Mucosa of descending colon (tissue), 3 donors: ENCODE measurements at regions not wholly inside any gene's neighbourhood (a gene's known extent, or its start where the extent isn't known, plus 50 kb on each side); places are given as distances from the start of the nearest gene placed in this dataset.
"Not testable (repeated sequence)": the region's sequence is repeated elsewhere in the genome, so short reads cannot be mapped to it uniquely, and the experiment has no call there.

Experiments
- ATAC-seq: fragments of 200-7000 bp; cut with Tn5 transposase; one replicate; pipeline ENCODE4 v1.9.1; 2020; ENCODE audit warnings: mild to moderate bottlenecking, moderate library complexity
- DNase-seq, 3 donors: peaks; one replicate each; pipeline ENCODE4 v3.0.0-alpha.2; 2020
- H3K36me3 ChIP-seq: fragments of 200-600 bp; one replicate; pipeline ENCODE4 v1.8.0; 2021; ENCODE audit warnings: low read depth, mild to moderate bottlenecking
- H3K4me1 ChIP-seq: fragments of 200-600 bp; one replicate; pipeline ENCODE4 v1.8.0; 2021; ENCODE audit warnings: low read depth, mild to moderate bottlenecking
- H3K4me3 ChIP-seq: fragments of 200-600 bp; one replicate; pipeline ENCODE4 v1.8.0; 2021; ENCODE audit warnings: mild to moderate bottlenecking
- H3K9me3 ChIP-seq: fragments of 200-600 bp; one replicate; pipeline ENCODE4 v1.8.0; 2021; ENCODE audit warnings: mild to moderate bottlenecking
- intact Hi-C, 2 donors: fragments of 100-400 bp; cut with DNase I in 1 of 2; cut with micrococcal nuclease in 1 of 2; formaldehyde crosslinking; loops; one replicate each; pipeline versions ENCODE4 v1.11.0 to v1.11.1; 2022; cut with DNase I, micrococcal nuclease
- donor health status: DM: no; HTN: no; CAD: no; lungs with moderate emphysema.
- donor health status: DM: no; HTN: no; CAD: no.
- donor health status: DM: no; HTN: yes; CAD: no.

GRCh38 chr2:87633287-87633963 is 114.5 kb upstream of the PLGLB2 start:
- DNase-seq, intact Hi-C loops, ATAC-seq, H3K4me3 ChIP-seq, H3K36me3 ChIP-seq, H3K4me1 ChIP-seq, H3K9me3 ChIP-seq: not testable (repeated sequence)

- H3K4me3 ChIP-seq, ATAC-seq, DNase-seq, H3K9me3 ChIP-seq, H3K36me3 ChIP-seq, H3K4me1 ChIP-seq, intact Hi-C loops: not testable (repeated sequence)
These were observed 113.8 kb upstream of the PLGLB2 start for GRCh38 chr2:87634106-87634505.

GRCh38 chr2:87634971-87635650 is 112.8 kb upstream of the PLGLB2 start:
- H3K36me3 ChIP-seq, intact Hi-C loops, H3K4me1 ChIP-seq, H3K4me3 ChIP-seq, H3K9me3 ChIP-seq, ATAC-seq, DNase-seq: not testable (repeated sequence)

- ATAC-seq, intact Hi-C loops: not testable (repeated sequence)
These were observed 111.6 kb upstream of the PLGLB2 start for GRCh38 chr2:87636246-87636645.

GRCh38 chr2:87636735-87637134 is 111.2 kb upstream of the PLGLB2 start:
- H3K9me3 ChIP-seq, H3K4me3 ChIP-seq, DNase-seq, intact Hi-C loops, H3K4me1 ChIP-seq, H3K36me3 ChIP-seq, ATAC-seq: not testable (repeated sequence)

More at GRCh38 chr2:87636246-87636645, 111.6 kb upstream of the PLGLB2 start:
- H3K9me3 ChIP-seq, H3K36me3 ChIP-seq, H3K4me1 ChIP-seq, DNase-seq, H3K4me3 ChIP-seq: not testable (repeated sequence)

- H3K36me3 ChIP-seq, H3K4me1 ChIP-seq, H3K4me3 ChIP-seq, ATAC-seq, H3K9me3 ChIP-seq, intact Hi-C loops, DNase-seq: not testable (repeated sequence)
These were observed 110.5 kb upstream of the PLGLB2 start for GRCh38 chr2:87637249-87637990.

GRCh38 chr2:87638114-87638807 is 109.6 kb upstream of the PLGLB2 start:
- intact Hi-C loops, H3K36me3 ChIP-seq, ATAC-seq, DNase-seq, H3K4me3 ChIP-seq, H3K9me3 ChIP-seq, H3K4me1 ChIP-seq: not testable (repeated sequence)

GRCh38 chr2:87638872-87639271 is 109.0 kb upstream of the PLGLB2 start:
- ATAC-seq, H3K4me3 ChIP-seq, intact Hi-C loops, DNase-seq, H3K9me3 ChIP-seq, H3K4me1 ChIP-seq, H3K36me3 ChIP-seq: not testable (repeated sequence)

GRCh38 chr2:87639801-87640440 is 108.0 kb upstream of the PLGLB2 start:
- H3K4me3 ChIP-seq, intact Hi-C loops: not testable (repeated sequence)
- peak; percentile 56 for ATAC-seq

GRCh38 chr2:87640961-87641563 is 106.8 kb upstream of the PLGLB2 start:
- H3K36me3 ChIP-seq, intact Hi-C loops, ATAC-seq, H3K4me1 ChIP-seq, DNase-seq, H3K9me3 ChIP-seq, H3K4me3 ChIP-seq: not testable (repeated sequence)

More at GRCh38 chr2:87639801-87640440, 108.0 kb upstream of the PLGLB2 start:
- H3K9me3 ChIP-seq, DNase-seq, H3K4me1 ChIP-seq, H3K36me3 ChIP-seq: not testable (repeated sequence)

- ATAC-seq, intact Hi-C loops, DNase-seq, H3K36me3 ChIP-seq, H3K4me3 ChIP-seq, H3K4me1 ChIP-seq, H3K9me3 ChIP-seq: not testable (repeated sequence)
These were observed 104.7 kb upstream of the PLGLB2 start for GRCh38 chr2:87643165-87643564.

- H3K36me3 ChIP-seq, H3K4me1 ChIP-seq, DNase-seq, H3K4me3 ChIP-seq, ATAC-seq, intact Hi-C loops, H3K9me3 ChIP-seq: not testable (repeated sequence)
These were observed 100.0 kb upstream of the PLGLB2 start for GRCh38 chr2:87647737-87648498.
